CD4-positive, alpha-beta memory T cell (primary cell): ENCODE measurements at regions not wholly inside any gene's neighbourhood (a gene's known extent, or its start where the extent isn't known, plus 50 kb on each side); places are given as distances from the start of the nearest gene placed in this dataset.

ENCODE experiments used
- CTCF ChIA-PET: fragments of 350-600 bp; sonication (Branson Sonifier 250); formaldehyde crosslinking; loops from one replicate; lab custom pipeline; 2021; ENCODE audit warnings: inconsistent platforms; ENCODE audit not compliant: partially characterized antibody; lab: Charles Lee
- POLR2A ChIA-PET: fragments of 350-600 bp; sonication (Branson Sonifier 250); formaldehyde crosslinking; loops from one replicate; lab custom pipeline; 2021; ENCODE audit not compliant: partially characterized antibody; lab: Charles Lee
- DNase-seq, 5 donors: peaks; one replicate each; pipeline versions ENCODE4 v3.0.0 to v3.0.0-alpha.2; 2020 to 2022; ENCODE audit warnings: mixed read lengths in 1 of 5
- H3K27ac ChIP-seq: one replicate; pipeline ENCODE4 v1.7.0; 2013; ENCODE audit warnings: low read depth, low read length
- H3K27me3 ChIP-seq: 2 replicates; pipeline ENCODE4 v1.7.0; 2013; ENCODE audit warnings: mild to moderate bottlenecking, low read length, moderate library complexity; ENCODE audit not compliant: insufficient read depth
- H3K36me3 ChIP-seq: 2 replicates; pipeline ENCODE4 v1.7.0; 2013; ENCODE audit warnings: mild to moderate bottlenecking, low read length, moderate library complexity; ENCODE audit not compliant: insufficient read depth
- H3K4me1 ChIP-seq: 2 replicates; pipeline ENCODE4 v1.7.0; 2013; ENCODE audit warnings: mild to moderate bottlenecking, low read length, moderate library complexity; ENCODE audit not compliant: insufficient read depth
- H3K4me3 ChIP-seq, 2 donors: one replicate each; pipeline ENCODE4 v1.7.0; 2013; ENCODE audit warnings: low read length in 2 of 2, mild to moderate bottlenecking in 1 of 2
- H3K9me3 ChIP-seq, 2 donors: one replicate each; pipeline ENCODE4 v1.7.0; 2013; ENCODE audit warnings: low read length in 2 of 2, control low read depth in 1 of 2; ENCODE audit not compliant: control insufficient read depth in 1 of 2
- H3K27ac Mint-ChIP-seq, 7 donors: one replicate each; pipeline ENCODE4 v1.8.0; 2020 to 2021; ENCODE audit warnings: mixed read lengths in 7 of 7, mild to moderate bottlenecking in 6 of 7, inconsistent platforms in 3 of 7, moderate library complexity in 3 of 7
- H3K27me3 Mint-ChIP-seq, 2 donors: one replicate each; pipeline ENCODE4 v1.8.0; 2020 to 2021; ENCODE audit warnings: mixed read lengths in 2 of 2
- H3K36me3 Mint-ChIP-seq, 2 donors: one replicate each; pipeline ENCODE4 v1.8.0; 2020 to 2021; ENCODE audit warnings: mixed read lengths in 2 of 2, inconsistent platforms in 1 of 2, mild to moderate bottlenecking in 1 of 2
- H3K4me1 Mint-ChIP-seq, 4 donors: one replicate each; pipeline ENCODE4 v1.8.0; 2020 to 2021; ENCODE audit warnings: mixed read lengths in 4 of 4, mild to moderate bottlenecking in 1 of 4
- H3K4me3 Mint-ChIP-seq, 8 donors: one replicate each; pipeline ENCODE4 v1.8.0; 2020 to 2021; ENCODE audit warnings: mixed read lengths in 8 of 8, mild to moderate bottlenecking in 7 of 8, moderate library complexity in 6 of 8, inconsistent platforms in 3 of 8
- H3K9me3 Mint-ChIP-seq, 8 donors: one replicate each; pipeline ENCODE4 v1.8.0; 2020 to 2021; ENCODE audit warnings: mixed read lengths in 8 of 8, mild to moderate bottlenecking in 5 of 8, inconsistent platforms in 3 of 8, moderate library complexity in 1 of 8
- intact Hi-C: fragments of 100-400 bp; cut with micrococcal nuclease; formaldehyde crosslinking; loops from one replicate; pipeline ENCODE4 v1.15.1; 2023

DNA sequence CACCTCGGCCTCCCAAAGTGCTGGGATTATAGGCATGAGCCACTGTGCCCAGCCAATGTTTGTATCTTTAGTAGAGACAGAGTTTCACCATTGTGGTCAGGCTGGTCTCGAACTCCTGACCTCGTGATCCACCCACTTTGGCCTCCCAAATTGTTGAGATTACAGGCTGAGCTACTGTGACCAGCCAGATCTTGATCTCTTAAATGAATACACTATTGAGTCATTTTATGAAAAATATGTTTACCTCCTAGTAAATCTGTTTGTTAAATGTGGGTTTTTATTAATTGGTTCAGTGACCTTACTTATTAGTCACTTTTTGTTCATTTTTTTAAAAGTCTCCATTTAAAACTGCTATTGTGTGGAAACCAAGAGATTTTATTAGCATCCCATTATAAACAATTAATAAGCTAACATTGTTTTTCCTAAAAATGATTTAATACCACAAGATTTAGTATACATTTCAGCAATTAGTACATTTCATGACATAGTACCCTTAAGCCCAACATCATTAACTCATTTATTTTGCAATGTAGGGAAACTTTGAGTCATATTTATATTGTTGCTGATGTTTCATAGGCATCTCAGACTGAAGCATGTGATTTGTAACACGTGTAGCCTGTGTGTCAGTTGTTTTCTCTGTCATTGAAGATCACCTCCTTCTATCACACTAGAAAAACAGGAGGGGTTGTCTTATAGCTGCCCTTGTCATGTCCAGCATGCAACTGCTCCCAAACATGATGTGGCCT is 261.2 kb downstream of the TAF11L14 start:
- CTCF ChIA-PET = no interaction called here
- Mint-ChIP-seq H3K4me3 (no peak overlapping the region), H3K27ac (no peak overlapping the region), H3K4me1 (no peaks in the 10 kb centered on the region), H3K36me3 (no peaks in the 10 kb centered on the region), H3K27me3 (no peaks in the 10 kb centered on the region), H3K9me3 (peaks cover 3 to 24% (median 10%) of the 10 kb centered on the region in 8 donors)
- Histone ChIP-seq H3K27ac (no peak overlapping the region), H3K36me3 (no peaks in the 10 kb centered on the region), H3K4me3 (no peak overlapping the region), H3K9me3 (no peaks in the 10 kb centered on the region), H3K4me1 (no peaks in the 10 kb centered on the region), H3K27me3 (no peaks in the 10 kb centered on the region)
- POLR2A ChIA-PET = no interaction called here
- intact Hi-C loops = no loop called here
- no peak for DNase-seq

DNA sequence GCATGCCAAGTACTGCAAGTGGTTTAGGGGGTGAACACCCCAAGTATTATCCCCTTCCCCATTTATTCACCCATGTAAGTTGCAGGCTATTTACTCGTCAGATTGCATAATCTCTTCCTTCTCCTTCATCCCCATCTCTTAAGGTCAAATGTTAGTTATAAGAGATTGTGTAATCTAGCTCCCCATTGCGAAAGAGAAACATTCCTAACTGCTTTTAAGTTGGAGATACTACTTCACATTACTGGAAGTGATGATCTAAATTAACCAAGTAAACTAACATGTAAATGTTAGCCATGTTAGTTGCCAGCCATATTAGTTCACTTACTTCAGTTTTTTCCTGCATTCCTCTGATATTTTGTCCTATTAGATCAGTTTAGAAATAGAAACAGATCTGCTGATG is 262.3 kb downstream of the TAF11L14 start:
- ChIA-PET CTCF (no interaction called here), POLR2A (no interaction called here)
- Histone ChIP-seq H3K36me3 (no peaks in the 10 kb centered on the region), H3K27ac (no peak overlapping the region), H3K9me3 (no peaks in the 10 kb centered on the region), H3K27me3 (no peaks in the 10 kb centered on the region), H3K4me3 (no peak overlapping the region), H3K4me1 (no peaks in the 10 kb centered on the region)
- peaks cover 3 to 20% (median 9%) of the 10 kb centered on the region in 8 donors for H3K9me3 Mint-ChIP-seq
- H3K27me3 Mint-ChIP-seq = no peaks in the 10 kb centered on the region
- no peak overlapping the region for H3K27ac Mint-ChIP-seq
- H3K36me3 Mint-ChIP-seq = no peaks in the 10 kb centered on the region
- H3K4me1 Mint-ChIP-seq = no peaks in the 10 kb centered on the region
- no peak for DNase-seq
- intact Hi-C loops = no loop called here
- no peak overlapping the region for H3K4me3 Mint-ChIP-seq

- Histone ChIP-seq H3K27me3 (no peaks in the 10 kb centered on the region), H3K27ac (no peak overlapping the region), H3K4me3 (no peak overlapping the region), H3K9me3 (no peaks in the 10 kb centered on the region), H3K36me3 (no peaks in the 10 kb centered on the region), H3K4me1 (no peaks in the 10 kb centered on the region)
- Mint-ChIP-seq H3K4me3 (no peak overlapping the region), H3K4me1 (no peaks in the 10 kb centered on the region), H3K27me3 (no peaks in the 10 kb centered on the region), H3K27ac (no peak overlapping the region), H3K9me3 (peaks cover 0 to 15% (median 8%) of the 10 kb centered on the region in 8 donors), H3K36me3 (no peaks in the 10 kb centered on the region)
- ChIA-PET POLR2A (no interaction called here), CTCF (no interaction called here)
- no peak for DNase-seq
- intact Hi-C loops = no loop called here
These were observed 263.5 kb downstream of the TAF11L14 start for GRCh38 chr5:17897776-17898175.

DNA sequence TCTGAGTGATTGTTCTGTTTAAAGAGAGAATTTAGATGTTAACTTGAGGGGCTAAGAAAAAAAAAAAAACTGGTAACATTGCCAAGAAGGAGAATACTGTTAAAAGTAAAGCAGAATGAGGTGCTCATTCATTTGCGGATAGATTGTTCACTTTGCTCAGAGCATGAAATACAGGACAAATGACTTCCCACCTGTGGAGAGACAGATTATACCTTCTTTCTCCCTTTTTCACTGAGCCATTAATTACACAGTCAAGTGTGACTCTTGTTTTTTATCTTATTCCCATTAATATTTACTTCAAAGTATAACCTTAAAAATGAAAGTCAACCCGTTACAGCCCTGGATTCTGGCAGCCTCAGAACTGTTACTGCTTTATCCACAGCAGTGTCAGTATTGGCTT is 264.5 kb downstream of the TAF11L14 start:
- DNase-seq = no peak
- POLR2A ChIA-PET = no interaction called here
- Mint-ChIP-seq H3K9me3 (peaks cover 0 to 15% (median 8%) of the 10 kb centered on the region in 8 donors), H3K4me3 (no peak overlapping the region), H3K4me1 (no peaks in the 10 kb centered on the region), H3K36me3 (no peaks in the 10 kb centered on the region), H3K27me3 (no peaks in the 10 kb centered on the region), H3K27ac (no peak overlapping the region)
- Histone ChIP-seq H3K4me3 (no peak overlapping the region), H3K27ac (no peak overlapping the region), H3K9me3 (no peaks in the 10 kb centered on the region), H3K36me3 (no peaks in the 10 kb centered on the region), H3K27me3 (no peaks in the 10 kb centered on the region), H3K4me1 (no peaks in the 10 kb centered on the region)
- CTCF ChIA-PET = no interaction called here
- intact Hi-C loops = no loop called here

DNA sequence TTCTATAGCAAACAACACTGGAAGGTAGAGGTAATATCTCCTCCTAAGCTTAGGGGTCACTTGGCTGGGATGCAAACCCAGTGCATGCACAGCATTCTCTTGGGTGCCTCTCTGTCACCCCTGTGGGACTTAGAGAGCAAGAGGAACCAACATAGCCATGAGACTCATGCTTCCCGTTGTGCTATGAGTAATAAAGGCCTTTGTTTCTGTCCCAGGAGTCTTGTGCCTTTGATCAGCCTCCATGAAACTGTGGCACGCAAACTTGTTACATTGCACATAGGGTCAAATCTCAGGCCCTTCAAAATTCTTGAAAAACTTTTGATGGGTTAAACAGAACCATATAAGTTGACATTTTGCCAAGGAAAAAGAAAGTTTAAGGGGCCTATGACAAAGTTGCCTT is 272.8 kb downstream of the TAF11L14 start:
- Mint-ChIP-seq H3K27ac (no peak overlapping the region), H3K4me1 (no peaks in the 10 kb centered on the region), H3K9me3 (peaks cover 2 to 14% (median 6%) of the 10 kb centered on the region in 8 donors), H3K27me3 (no peaks in the 10 kb centered on the region), H3K4me3 (no peak overlapping the region), H3K36me3 (no peaks in the 10 kb centered on the region)
- H3K4me3 ChIP-seq = no peak overlapping the region
- no peaks in the 10 kb centered on the region for H3K36me3 ChIP-seq
- no peak for DNase-seq
- no peaks in the 10 kb centered on the region for H3K27me3 ChIP-seq
- peaks cover 0 to 4% of the 10 kb centered on the region in 2 donors for H3K9me3 ChIP-seq
- POLR2A ChIA-PET = no interaction called here
- intact Hi-C loops = no loop called here
- CTCF ChIA-PET = no interaction called here
- no peaks in the 10 kb centered on the region for H3K4me1 ChIP-seq
- no peak overlapping the region for H3K27ac ChIP-seq

GRCh38 chr5:17910318-17910717 is 276.1 kb downstream of the TAF11L14 start:
- Histone ChIP-seq H3K4me1 (no peaks in the 10 kb centered on the region), H3K27ac (no peak overlapping the region), H3K27me3 (no peaks in the 10 kb centered on the region), H3K4me3 (no peak overlapping the region), H3K9me3 (peaks cover 0 to 3% of the 10 kb centered on the region in 2 donors), H3K36me3 (no peaks in the 10 kb centered on the region)
- H3K27ac Mint-ChIP-seq = no peak overlapping the region
- no peak for DNase-seq
- no peaks in the 10 kb centered on the region for H3K27me3 Mint-ChIP-seq
- no peaks in the 10 kb centered on the region for H3K36me3 Mint-ChIP-seq
- ChIA-PET CTCF (no interaction called here), POLR2A (no interaction called here)
- peaks cover 0 to 9% (median 5%) of the 10 kb centered on the region in 8 donors for H3K9me3 Mint-ChIP-seq
- no peaks in the 10 kb centered on the region for H3K4me1 Mint-ChIP-seq
- intact Hi-C loops = no loop called here
- no peak overlapping the region for H3K4me3 Mint-ChIP-seq

GRCh38 chr5:17912794-17913193 is 278.5 kb downstream of the TAF11L14 start:
- Mint-ChIP-seq H3K36me3 (no peaks in the 10 kb centered on the region), H3K9me3 (peaks cover 0 to 13% (median 4%) of the 10 kb centered on the region in 8 donors), H3K4me3 (no peak overlapping the region), H3K4me1 (no peaks in the 10 kb centered on the region), H3K27ac (no peak overlapping the region), H3K27me3 (no peaks in the 10 kb centered on the region)
- no peaks in the 10 kb centered on the region for H3K9me3 ChIP-seq
- intact Hi-C loops = no loop called here
- no peak for DNase-seq
- no peaks in the 10 kb centered on the region for H3K36me3 ChIP-seq
- no peaks in the 10 kb centered on the region for H3K4me1 ChIP-seq
- ChIA-PET CTCF (no interaction called here), POLR2A (no interaction called here)
- no peak overlapping the region for H3K4me3 ChIP-seq
- no peaks in the 10 kb centered on the region for H3K27me3 ChIP-seq
- H3K27ac ChIP-seq = no peak overlapping the region
